HG02852 (cell line): ENCODE measurements at regions not wholly inside any gene's neighbourhood (a gene's known extent, or its start where the extent isn't known, plus 50 kb on each side); places are given as distances from the start of the nearest gene placed in this dataset.
"Not testable (repeated sequence)": the region's sequence is repeated elsewhere in the genome, so short reads cannot be mapped to it uniquely, and the experiment has no call there.

Experiments
- ATAC-seq: cut with Tn5 transposase; IDR thresholded peaks from one replicate; pipeline ENCODE4 v1.9.1; 2021; ENCODE audit warnings: mild to moderate bottlenecking, moderate library complexity; ENCODE audit not compliant: unreplicated experiment

DNA sequence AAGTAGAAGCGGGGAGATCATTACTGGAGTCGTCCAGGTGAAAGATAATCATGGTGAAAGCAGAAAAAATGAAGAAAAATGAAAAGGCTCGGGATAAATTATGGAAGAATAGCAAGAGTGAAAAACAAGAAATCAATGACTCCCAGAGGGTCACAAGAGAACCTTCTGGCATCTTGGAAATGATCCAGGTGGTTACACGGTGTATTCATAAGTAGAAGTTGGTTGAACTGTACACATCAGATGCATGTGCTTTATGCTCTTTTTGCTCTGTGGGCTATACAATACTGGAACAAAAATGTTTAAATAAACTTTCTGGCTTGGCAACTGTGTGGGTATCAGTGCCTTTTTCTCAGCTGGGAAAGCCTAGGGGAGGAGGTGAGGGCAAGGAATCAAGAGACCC lies 348.9 kb downstream of the RND3 start:
- no peak for ATAC-seq

GRCh38 chr2:150137338-150138069 lies 350.0 kb downstream of the RND3 start:
- no peak for ATAC-seq

- ATAC-seq, result no peak
These were observed 350.6 kb downstream of the RND3 start for GRCh38 chr2:150136893-150137292.

- no peak for ATAC-seq
These were observed 351.1 kb downstream of the RND3 start for GRCh38 chr2:150136401-150136800.

GRCh38 chr2:150135223-150135883 lies 352.1 kb downstream of the RND3 start:
- ATAC-seq, result no peak

GRCh38 chr2:150134223-150134857 lies 353.1 kb downstream of the RND3 start:
- ATAC-seq, result no peak

DNA sequence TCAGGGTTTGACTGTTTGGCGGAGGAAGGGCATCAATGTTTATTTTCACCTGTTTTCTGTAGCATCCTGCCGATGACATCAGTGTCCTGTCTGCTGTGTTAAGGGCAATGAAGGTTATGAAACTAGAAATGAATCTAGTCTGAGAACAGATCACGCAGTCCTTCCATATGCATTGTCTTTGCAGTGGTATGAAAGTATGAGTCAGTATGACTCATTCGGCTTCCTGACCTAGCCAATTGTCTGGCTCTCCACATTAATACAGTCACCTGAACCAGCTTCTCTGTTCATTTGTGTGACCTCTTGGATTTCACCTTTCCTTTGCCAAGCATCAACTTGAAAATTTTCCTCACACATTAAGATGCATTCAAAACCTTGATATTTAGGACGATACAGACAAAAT lies 353.8 kb downstream of the RND3 start:
- ATAC-seq, result peak; percentile 98

- no peak for ATAC-seq
These were observed 357.4 kb downstream of the RND3 start for GRCh38 chr2:150129921-150130575.

DNA sequence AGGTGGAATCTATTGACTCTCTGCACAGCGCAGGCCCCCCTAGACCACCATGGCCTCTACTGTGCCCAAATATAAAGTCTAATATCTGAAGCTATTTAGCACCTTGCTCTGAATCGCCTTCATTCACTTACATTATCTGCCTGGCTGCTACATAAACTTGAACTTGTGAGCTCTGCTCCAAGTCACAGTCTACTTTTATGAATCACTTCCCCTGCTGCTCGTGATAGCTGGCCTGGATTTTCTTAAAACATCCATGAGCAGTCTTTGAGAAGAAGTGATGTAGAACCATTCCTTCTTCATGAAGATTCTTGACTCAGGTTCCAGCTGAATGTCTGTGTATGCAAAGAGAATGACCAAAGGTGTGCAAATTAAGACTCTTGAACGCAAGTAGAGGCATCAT lies 359.5 kb downstream of the RND3 start:
- no peak for ATAC-seq

DNA sequence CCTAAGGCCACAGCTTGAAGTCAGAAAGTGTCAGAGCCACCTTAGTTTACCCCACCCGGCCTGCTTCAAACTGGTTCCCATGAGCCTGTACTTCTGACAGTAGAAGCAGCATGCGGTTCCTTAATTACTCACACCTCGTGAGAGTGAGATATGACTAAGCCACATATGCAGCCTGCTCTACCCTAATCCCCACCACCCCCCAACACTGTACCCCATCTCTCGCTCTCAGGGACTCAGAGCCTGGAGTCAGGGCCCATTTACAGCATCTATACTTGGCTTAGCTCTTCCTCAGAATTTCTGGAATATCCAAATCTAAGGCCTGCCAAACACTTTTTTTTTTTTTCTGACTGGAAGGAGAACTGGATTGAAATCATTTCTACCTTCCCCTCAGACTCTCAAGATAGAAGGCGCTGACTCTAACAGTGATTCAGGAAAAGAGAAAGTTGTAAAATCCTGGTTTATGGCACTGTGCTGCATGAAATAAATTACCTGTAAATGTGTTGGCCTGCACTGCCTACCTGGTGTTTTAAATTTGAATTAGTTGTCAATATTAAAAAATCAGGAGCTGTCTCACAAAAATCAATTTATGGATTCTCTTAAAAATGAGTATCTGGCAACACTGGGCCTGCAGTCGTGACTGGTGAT lies 360.0 kb downstream of the RND3 start:
- ATAC-seq, result no peak

- ATAC-seq, result no peak
These were observed 360.6 kb downstream of the RND3 start for GRCh38 chr2:150126839-150127238.

- ATAC-seq, result no peak
These were observed 361.2 kb downstream of the RND3 start for GRCh38 chr2:150126143-150126740.

DNA sequence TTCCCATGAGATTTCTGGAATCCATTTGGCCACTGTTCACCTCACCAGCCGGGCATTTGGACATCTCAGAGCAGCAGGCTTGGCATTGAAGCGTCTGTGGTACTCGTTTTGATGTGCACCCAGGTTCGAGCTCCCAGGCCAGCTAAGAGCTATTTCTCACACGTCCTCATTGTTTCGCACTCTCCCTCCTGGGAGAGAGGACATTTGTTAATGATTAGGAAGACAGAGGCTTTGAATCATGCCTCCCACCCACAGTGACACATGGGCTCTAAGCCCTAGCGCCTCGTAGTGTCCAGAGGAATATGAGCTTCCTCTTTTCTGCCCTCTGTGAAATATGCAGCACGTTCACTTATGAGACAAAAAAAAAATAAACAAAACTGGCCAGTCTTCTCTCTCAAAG lies 361.8 kb downstream of the RND3 start:
- ATAC-seq, result no peak

DNA sequence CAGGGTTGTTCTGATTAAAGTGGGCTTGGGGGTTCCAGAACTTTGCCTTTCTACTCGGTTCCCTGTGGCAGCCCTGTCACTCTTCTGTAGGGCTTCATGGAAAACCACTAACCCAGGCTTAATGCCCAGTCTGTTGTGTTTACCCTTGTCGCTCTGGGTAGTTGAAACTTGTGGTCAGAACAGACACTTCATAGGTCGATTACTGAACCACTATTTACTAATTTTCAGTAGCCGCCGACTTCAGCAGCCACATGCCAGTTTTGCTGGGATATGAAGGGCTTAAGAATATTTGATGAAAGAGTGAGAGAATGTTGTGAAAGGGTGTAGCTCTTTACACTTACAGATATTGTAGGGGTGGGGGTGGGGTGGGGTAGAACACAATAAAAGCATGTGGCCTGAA lies 362.3 kb downstream of the RND3 start:
- no peak for ATAC-seq

- no peak for ATAC-seq
These were observed 362.7 kb downstream of the RND3 start for GRCh38 chr2:150124739-150125138.

DNA sequence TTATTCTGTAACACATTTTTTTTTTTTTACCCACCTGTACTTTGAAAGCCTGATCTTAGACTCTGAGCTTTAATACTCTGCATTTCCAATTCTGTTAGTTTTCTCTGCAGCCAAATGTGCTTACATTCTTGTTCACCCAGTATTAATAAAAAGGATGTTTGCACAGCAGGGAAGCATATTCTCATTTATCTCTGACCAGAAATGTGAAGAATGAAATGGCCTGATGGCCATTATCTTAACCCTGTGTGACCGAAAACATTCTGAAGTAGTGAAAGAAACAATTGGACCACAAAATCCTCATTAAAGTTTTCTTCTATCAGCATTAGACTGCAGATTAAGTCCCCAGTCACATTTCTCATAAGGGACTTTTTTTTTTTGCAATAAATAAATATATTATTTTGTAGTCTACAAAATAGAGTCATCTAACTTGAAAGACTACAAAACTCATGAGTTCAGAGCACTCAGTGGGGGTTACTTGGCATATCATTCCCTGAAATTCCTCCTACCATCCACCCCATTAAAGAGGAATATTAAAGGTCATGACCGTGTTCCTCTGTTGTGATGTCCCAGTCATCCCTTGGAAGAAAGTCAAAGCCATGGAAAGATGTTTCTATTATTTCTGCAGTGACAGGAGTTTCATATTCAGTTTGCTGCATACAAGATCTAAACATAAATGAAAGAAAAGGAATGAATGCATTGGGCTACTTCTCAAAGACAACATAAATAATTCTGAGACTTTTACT lies 364.4 kb downstream of the RND3 start:
- ATAC-seq, result no peak

GRCh38 chr2:150122156-150122555 lies 365.3 kb downstream of the RND3 start:
- ATAC-seq, result no peak

GRCh38 chr2:150120326-150120955 lies 367.0 kb downstream of the RND3 start:
- no peak for ATAC-seq

DNA sequence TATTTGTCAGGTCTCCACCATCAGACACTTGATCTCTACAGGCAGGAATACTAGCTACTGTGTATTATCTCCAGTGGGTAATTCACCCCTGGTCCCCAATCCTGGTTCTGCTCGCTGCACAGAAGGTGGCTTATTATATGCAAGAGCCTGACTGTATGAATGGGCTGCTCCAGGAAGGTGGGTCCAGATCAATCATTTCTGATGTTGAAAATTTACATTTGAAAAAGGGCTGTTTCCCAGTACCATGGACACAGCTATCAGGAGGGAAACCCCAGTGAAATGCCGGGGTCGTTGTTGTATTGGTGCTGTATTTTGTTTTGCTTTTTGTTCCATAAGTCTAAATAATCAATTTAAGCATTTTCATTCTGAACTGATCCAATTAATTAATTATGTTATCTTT lies 367.6 kb downstream of the RND3 start:
- no peak for ATAC-seq

- ATAC-seq, result not testable (repeated sequence)
These were observed 373.4 kb downstream of the RND3 start for GRCh38 chr2:150114089-150114488.
